ENCODE measurements at regions not wholly inside any gene's neighbourhood (a gene's known extent, or its start where the extent isn't known, plus 50 kb on each side); places are given as distances from the start of the nearest gene placed in this dataset.
"Not testable (repeated sequence)": the region's sequence is repeated elsewhere in the genome, so short reads cannot be mapped to it uniquely, and the experiment has no call there.

DNA sequence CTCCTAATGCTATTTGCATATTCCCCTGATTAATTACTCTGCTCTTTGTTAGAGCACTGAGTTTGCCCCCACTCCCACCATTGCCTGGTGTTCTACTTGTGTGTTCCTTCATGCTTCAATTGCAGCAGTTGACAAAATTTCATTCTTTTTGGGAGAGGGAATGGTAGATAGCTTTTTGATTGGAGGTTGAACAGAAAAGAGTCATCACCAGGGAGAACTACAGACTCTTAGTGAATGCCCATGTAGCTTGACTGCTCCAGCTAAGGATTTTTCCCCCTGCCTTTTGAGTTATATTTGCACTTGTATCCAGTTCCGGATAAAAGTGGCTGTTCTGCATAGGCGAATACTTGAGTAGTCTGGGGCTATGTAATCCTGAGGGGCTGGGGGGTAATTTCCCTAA, 183.9 kb downstream of the ETNK1 start:
- TF ChIP-seq ZFX (IDR thresholded peaks at IDR 0.05) (no peak), CTCF (conservative IDR thresholded peaks at IDR 0.05) (no peak)
- H3K27ac ChIP-seq: no peak overlapping the region

DNA sequence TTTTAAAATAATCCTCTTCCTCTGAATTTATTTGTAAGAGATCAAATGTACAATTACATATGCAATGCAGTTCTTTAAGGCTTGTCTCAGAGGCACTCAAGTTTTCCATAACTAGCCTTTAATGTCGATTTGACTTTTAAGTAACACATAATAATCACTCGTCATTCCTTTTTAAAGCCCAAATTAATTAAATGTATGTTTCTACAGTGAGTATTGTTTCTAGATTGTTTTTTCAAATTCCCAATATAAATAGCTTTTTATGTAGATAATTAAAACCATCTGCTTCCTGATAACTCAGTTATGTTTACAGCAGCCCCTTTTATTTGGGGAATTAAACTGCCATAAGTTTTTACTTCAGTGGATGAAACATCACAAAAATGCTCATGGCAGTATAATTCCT, 185.1 kb downstream of the ETNK1 start:
- H3K27ac ChIP-seq: no peak overlapping the region
- no peak for TF ChIP-seq CTCF (conservative IDR thresholded peaks at IDR 0.05)
- no peak for TF ChIP-seq ZFX (IDR thresholded peaks at IDR 0.05)

DNA sequence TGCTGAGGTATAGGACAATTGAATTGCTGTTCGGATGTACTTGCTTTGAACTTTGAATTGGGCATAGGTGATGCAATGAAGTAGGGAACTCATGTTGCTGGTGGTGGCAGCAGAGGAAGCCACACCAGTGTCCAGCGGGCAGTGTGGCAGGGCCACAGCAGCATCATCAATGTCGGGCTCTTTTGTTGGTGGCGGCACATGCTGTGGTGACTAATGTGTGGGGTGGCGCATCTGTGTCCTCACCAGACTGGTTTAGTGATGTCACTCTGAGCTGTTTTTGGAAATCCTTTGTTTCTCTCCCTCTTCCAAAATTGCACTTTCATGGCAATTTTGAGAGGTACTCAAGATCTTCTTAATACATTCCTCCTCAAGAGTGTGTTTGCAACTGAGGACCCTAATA, 187.6 kb downstream of the ETNK1 start:
- H3K27ac ChIP-seq: no peak overlapping the region
- TF ChIP-seq CTCF (conservative IDR thresholded peaks at IDR 0.05) (no peak), ZFX (IDR thresholded peaks at IDR 0.05) (no peak)

GRCh38 chr12:22821985-22822384, 197.0 kb downstream of the ETNK1 start:
- no peak overlapping the region for H3K27ac ChIP-seq
- TF ChIP-seq CTCF (conservative IDR thresholded peaks at IDR 0.05) (no peak), ZFX (IDR thresholded peaks at IDR 0.05) (no peak)

- H3K27ac ChIP-seq: no peak overlapping the region
- no peak for TF ChIP-seq ZFX (IDR thresholded peaks at IDR 0.05)
- no peak for TF ChIP-seq CTCF (conservative IDR thresholded peaks at IDR 0.05)
Observed at GRCh38 chr12:22826026-22826425, 201.1 kb downstream of the ETNK1 start.

- not testable (repeated sequence) for H3K27ac ChIP-seq
Observed at GRCh38 chr12:22826446-22826981, 201.5 kb downstream of the ETNK1 start.

GRCh38 chr12:22828066-22828465, 203.1 kb downstream of the ETNK1 start:
- TF ChIP-seq CTCF (conservative IDR thresholded peaks at IDR 0.05): no peak
- TF ChIP-seq ZFX (IDR thresholded peaks at IDR 0.05): no peak
- H3K27ac ChIP-seq: no peak overlapping the region

DNA sequence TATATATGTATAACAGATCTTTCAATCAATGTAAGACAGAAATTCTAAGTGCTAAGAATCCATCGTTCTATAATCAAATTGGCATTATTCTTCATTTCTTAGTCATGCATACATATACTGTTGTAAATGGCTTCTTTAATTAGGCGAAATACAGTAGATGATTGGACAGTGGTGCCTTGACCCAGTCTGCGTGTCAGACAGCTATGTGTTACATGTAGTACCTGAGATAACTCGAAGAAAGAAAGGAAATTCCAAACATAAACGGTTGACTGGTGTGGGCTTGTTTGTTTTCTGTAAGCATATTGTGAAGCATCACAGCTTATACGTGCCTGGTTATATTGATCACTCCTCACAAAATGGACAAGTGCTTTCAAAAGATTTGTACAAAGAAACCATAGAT, 210.5 kb downstream of the ETNK1 start:
- TF ChIP-seq CTCF (conservative IDR thresholded peaks at IDR 0.05) (no peak), ZFX (IDR thresholded peaks at IDR 0.05) (no peak)
- H3K27ac ChIP-seq: no peak overlapping the region

All from C4-2B (cell line).